OCI-LY7 (cell line): ENCODE measurements at regions not wholly inside any gene's neighbourhood (a gene's known extent, or its start where the extent isn't known, plus 50 kb on each side); places are given as distances from the start of the nearest gene placed in this dataset.

Experiments
- CTCF ChIP-seq: fragments of 200-600 bp; sonication (generic); conservative IDR thresholded peaks from 2 replicates; pipeline ENCODE4 v1.5.1; 2014; ENCODE audit warnings: mild to moderate bottlenecking, antibody characterized with exemption, low read length, moderate library complexity, mixed read lengths
- EZH2phosphoT487 ChIP-seq: fragments of 200-600 bp; sonication (generic); IDR thresholded peaks from 2 replicates; pipeline ENCODE4 v1.6.1; 2018; ENCODE audit warnings: low read depth, borderline replicate concordance, mild to moderate bottlenecking, mixed run types, antibody characterized with exemption, low read length, moderate library complexity, mixed read lengths

GRCh38 chr10:83820033-83820432, 319.3 kb upstream of the GHITM start:
- TF ChIP-seq CTCF (no peak), EZH2phosphoT487 (no peak)
